ENCODE measurements at regions not wholly inside any gene's neighbourhood (a gene's known extent, or its start where the extent isn't known, plus 50 kb on each side); places are given as distances from the start of the nearest gene placed in this dataset.

GRCh38 chr3:148238421-148238821 is 459.3 kb upstream of the AGTR1 start:
- DNase-seq: no peak

GRCh38 chr3:148240351-148240750 is 457.4 kb upstream of the AGTR1 start:
- DNase-seq: no peak

GRCh38 chr3:148243609-148244008 is 454.1 kb upstream of the AGTR1 start:
- DNase-seq: no peak

GRCh38 chr3:148246291-148246923 is 451.3 kb upstream of the AGTR1 start:
- no peak for DNase-seq

GRCh38 chr3:148253713-148254112 is 444.0 kb upstream of the AGTR1 start:
- no peak for DNase-seq

- DNase-seq: no peak
Measured at GRCh38 chr3:148254402-148254801, 443.3 kb upstream of the AGTR1 start.

GRCh38 chr3:148255981-148256969 is 441.4 kb upstream of the AGTR1 start:
- no peak for DNase-seq

GRCh38 chr3:148262980-148263379 is 434.7 kb upstream of the AGTR1 start:
- DNase-seq: no peak

- no peak for DNase-seq
Measured at GRCh38 chr3:148265841-148266240, 431.9 kb upstream of the AGTR1 start.

- DNase-seq: no peak
Measured at GRCh38 chr3:148266341-148266740, 431.4 kb upstream of the AGTR1 start.

- DNase-seq: no peak
Measured at GRCh38 chr3:148269816-148270215, 427.9 kb upstream of the AGTR1 start.

GRCh38 chr3:148280623-148281242 is 417.0 kb upstream of the AGTR1 start:
- no peak for DNase-seq

GRCh38 chr3:148289159-148289558 is 408.5 kb upstream of the AGTR1 start:
- peak; percentile 11 for DNase-seq

- DNase-seq: no peak
Measured at GRCh38 chr3:148297013-148297412, 400.7 kb upstream of the AGTR1 start.

GRCh38 chr3:148307443-148307843 is 390.3 kb upstream of the AGTR1 start:
- no peak for DNase-seq

GRCh38 chr3:148309390-148310035 is 388.2 kb upstream of the AGTR1 start:
- DNase-seq: peak; percentile 18

GRCh38 chr3:148315756-148316155 is 381.9 kb upstream of the AGTR1 start:
- DNase-seq: no peak

GRCh38 chr3:148318240-148318639 is 379.5 kb upstream of the AGTR1 start:
- no peak for DNase-seq

GRCh38 chr3:148319161-148319915 is 378.4 kb upstream of the AGTR1 start:
- no peak for DNase-seq

- no peak for DNase-seq
Measured at GRCh38 chr3:148319960-148320359, 377.7 kb upstream of the AGTR1 start.

- DNase-seq: no peak
Measured at GRCh38 chr3:148329481-148330235, 368.0 kb upstream of the AGTR1 start.

GRCh38 chr3:148330542-148330941 is 367.2 kb upstream of the AGTR1 start:
- DNase-seq: no peak
